ENCODE measurements at regions not wholly inside any gene's neighbourhood (a gene's known extent, or its start where the extent isn't known, plus 50 kb on each side); places are given as distances from the start of the nearest gene placed in this dataset.

DNA sequence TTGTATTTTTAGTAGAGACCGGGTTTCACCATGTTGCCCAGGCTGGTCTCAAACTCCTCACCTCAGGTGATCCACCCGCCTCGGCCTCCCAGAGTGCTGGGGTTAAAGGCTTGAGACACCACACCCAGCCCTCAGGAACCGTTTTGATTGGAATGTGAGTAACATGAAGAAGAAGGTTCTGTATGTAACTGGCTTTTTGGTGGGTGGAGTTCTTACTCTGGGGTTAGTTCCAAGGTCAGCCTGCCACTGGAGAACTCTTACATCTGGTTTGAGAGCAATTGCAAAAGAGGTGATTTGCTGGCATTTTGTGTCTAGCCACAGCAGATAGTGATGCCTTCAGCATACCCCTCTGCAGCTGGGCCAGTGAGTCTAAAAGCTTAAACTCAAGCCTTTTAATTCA is 457.8 kb upstream of the VSTM2A start:
- TF ChIP-seq POLR2A (IDR thresholded peaks at IDR 0.05): no peak
- TF ChIP-seq, protein P1, sequence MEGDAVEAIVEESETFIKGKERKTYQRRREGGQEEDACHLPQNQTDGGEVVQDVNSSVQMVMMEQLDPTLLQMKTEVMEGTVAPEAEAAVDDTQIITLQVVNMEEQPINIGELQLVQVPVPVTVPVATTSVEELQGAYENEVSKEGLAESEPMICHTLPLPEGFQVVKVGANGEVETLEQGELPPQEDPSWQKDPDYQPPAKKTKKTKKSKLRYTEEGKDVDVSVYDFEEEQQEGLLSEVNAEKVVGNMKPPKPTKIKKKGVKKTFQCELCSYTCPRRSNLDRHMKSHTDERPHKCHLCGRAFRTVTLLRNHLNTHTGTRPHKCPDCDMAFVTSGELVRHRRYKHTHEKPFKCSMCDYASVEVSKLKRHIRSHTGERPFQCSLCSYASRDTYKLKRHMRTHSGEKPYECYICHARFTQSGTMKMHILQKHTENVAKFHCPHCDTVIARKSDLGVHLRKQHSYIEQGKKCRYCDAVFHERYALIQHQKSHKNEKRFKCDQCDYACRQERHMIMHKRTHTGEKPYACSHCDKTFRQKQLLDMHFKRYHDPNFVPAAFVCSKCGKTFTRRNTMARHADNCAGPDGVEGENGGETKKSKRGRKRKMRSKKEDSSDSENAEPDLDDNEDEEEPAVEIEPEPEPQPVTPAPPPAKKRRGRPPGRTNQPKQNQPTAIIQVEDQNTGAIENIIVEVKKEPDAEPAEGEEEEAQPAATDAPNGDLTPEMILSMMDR (IDR thresholded peaks at IDR 0.05): no peak
